GM12878 (cell line): ENCODE measurements at regions not wholly inside any gene's neighbourhood (a gene's known extent, or its start where the extent isn't known, plus 50 kb on each side); places are given as distances from the start of the nearest gene placed in this dataset.

ENCODE experiments used
- ATAC-seq: fragments of 200-7000 bp; cut with Tn5 transposase; 3 replicates; pipeline ENCODE4 v1.9.1; 2020; ENCODE audit warnings: mild to moderate bottlenecking, moderate library complexity
- BruUV-seq: library from RNA; stranded (reverse); fragments of 400-500 nt; replicated peaks from 2 replicates; lab custom pipeline; 2021; lab: Mats Ljungman, UMichigan
- CTCF ChIA-PET: fragments of 300-600 bp; sonication (Branson Sonifier 250); formaldehyde crosslinking; extraction: SDS; loops from one replicate; lab custom pipeline; 2021; ENCODE audit warnings: inconsistent platforms; lab: Yijun Ruan, JAX
- POLR2A ChIA-PET: fragments of 350-600 bp; formaldehyde crosslinking; extraction: SDS; loops from one replicate; lab custom pipeline; 2021; ENCODE audit warnings: inconsistent platforms; lab: Charles Lee
- RAD21 ChIA-PET: fragments of 300-600 bp; sonication (Branson Sonifier 250); formaldehyde crosslinking; loops from one replicate; lab custom pipeline; 2023; ENCODE audit warnings: antibody characterized with exemption; ENCODE audit not compliant: unreplicated experiment; lab: Charles Lee
- SMC1A ChIA-PET: fragments of 300-600 bp; sonication (Branson Sonifier 250); formaldehyde crosslinking; loops from one replicate; lab custom pipeline; 2023; ENCODE audit not compliant: unreplicated experiment, uncharacterized antibody; lab: Charles Lee
- DNase-seq: peaks from one replicate; pipeline ENCODE4 v3.0.0-alpha.2; 2011; ENCODE audit warnings: low read depth, low spot score
- FAIRE-seq: peaks from 3 replicates; lab custom pipeline; 2011; peaks lifted over from hg19 to GRCh38; lab: Jason Lieb, UNC
- H2AFZ ChIP-seq: 2 replicates; pipeline ENCODE4 v1.6.0; 2011; ENCODE audit warnings: low read depth, low read length, control low read depth; ENCODE audit not compliant: control insufficient read depth
- H3K27ac ChIP-seq: 2 replicates; pipeline ENCODE4 v1.5.1; 2011; ENCODE audit warnings: control low read depth; ENCODE audit not compliant: control insufficient read depth, insufficient read depth
- H3K27me3 ChIP-seq, 2 experiments: replicated peaks in 1 of 2; 2 replicates each; pipeline versions ENCODE4 v1.6.0 to v1.6.1; 2011; ENCODE audit warnings: low read length in 1 of 2; ENCODE audit not compliant: control insufficient read depth in 2 of 2, insufficient read depth in 2 of 2
- H3K36me3 ChIP-seq, 2 experiments: 2 replicates each; pipeline ENCODE4 v1.5.1; 2011; ENCODE audit warnings: low read length in 1 of 2; ENCODE audit not compliant: control insufficient read depth in 2 of 2, insufficient read depth in 2 of 2
- H3K4me1 ChIP-seq: 2 replicates; pipeline ENCODE4 v1.6.1; 2011; ENCODE audit warnings: mild to moderate bottlenecking, low read length, moderate library complexity, mixed read lengths; ENCODE audit not compliant: control insufficient read depth, insufficient read depth
- H3K4me2 ChIP-seq: 2 replicates; pipeline ENCODE4 v1.6.0; 2011; ENCODE audit warnings: control low read depth; ENCODE audit not compliant: control insufficient read depth, insufficient read depth
- H3K4me3 ChIP-seq: fragments of 200-600 bp; sonication (generic); 2 replicates; pipeline ENCODE4 v1.5.1; 2016
- H3K79me2 ChIP-seq: 2 replicates; pipeline ENCODE4 v1.6.0; 2011; ENCODE audit warnings: low read length; ENCODE audit not compliant: control insufficient read depth, insufficient read depth
- H3K9ac ChIP-seq: 2 replicates; pipeline ENCODE4 v1.8.0; 2011; ENCODE audit warnings: low read length, control low read depth, mixed read lengths; ENCODE audit not compliant: control insufficient read depth, insufficient read depth
- H3K9me3 ChIP-seq: replicated peaks from 3 replicates; pipeline ENCODE4 v1.5.1; 2011; ENCODE audit warnings: mild to moderate bottlenecking, low read length; ENCODE audit not compliant: control insufficient read depth, insufficient read depth
- H4K20me1 ChIP-seq: 2 replicates; pipeline ENCODE4 v1.6.0; 2011; ENCODE audit not compliant: control insufficient read depth, insufficient read depth
- ATF7 ChIP-seq: fragments of 450-650 bp; IDR thresholded peaks from 2 replicates; pipeline ENCODE4 v1.6.1; 2016; ENCODE audit warnings: low read depth, mild to moderate bottlenecking
- BHLHE40 ChIP-seq, 2 experiments: fragments of 450-650 bp in 1 of 2; IDR thresholded peaks; 2 replicates each; pipeline ENCODE4 v1.6.1; 2011 to 2017; ENCODE audit warnings: low read depth in 2 of 2, borderline replicate concordance in 1 of 2, improper control_type of control experiment in 1 of 2, low read length in 1 of 2, mild to moderate bottlenecking in 1 of 2
- BRCA1 ChIP-seq: IDR thresholded peaks from 2 replicates; pipeline ENCODE4 v1.6.1; 2011; ENCODE audit warnings: low read depth, low read length, improper control_type of control experiment
- EED ChIP-seq: sonication (generic); IDR thresholded peaks from 2 replicates; pipeline ENCODE4 v1.6.1; 2016; ENCODE audit warnings: antibody characterized with exemption, low read depth
- FOXK2 ChIP-seq: fragments of 450-650 bp; IDR thresholded peaks from 2 replicates; pipeline ENCODE4 v1.6.1; 2017; ENCODE audit warnings: mild to moderate bottlenecking, moderate library complexity
- FOXM1 ChIP-seq: IDR thresholded peaks from 2 replicates; pipeline ENCODE4 v1.6.1; 2012; ENCODE audit warnings: low read depth, mild to moderate bottlenecking, inconsistent platforms, low read length, moderate library complexity
- HCFC1 ChIP-seq: fragments of 150-350 bp; IDR thresholded peaks from 2 replicates; pipeline ENCODE4 v1.6.1; 2014; ENCODE audit warnings: low read length
- KAT2A ChIP-seq: conservative IDR thresholded peaks from 2 replicates; pipeline ENCODE4 v1.6.1; 2011; ENCODE audit warnings: low read depth, low read length; ENCODE audit not compliant: control insufficient read depth
- KLF5 ChIP-seq: fragments of 450-650 bp; IDR thresholded peaks from 2 replicates; pipeline ENCODE4 v1.6.1; 2014; ENCODE audit warnings: mild to moderate bottlenecking; ENCODE audit not compliant: partially characterized antibody
- RB1 ChIP-seq: fragments of 450-650 bp; formaldehyde crosslinking; IDR thresholded peaks from 2 replicates; pipeline ENCODE4 v1.6.1; 2017; ENCODE audit warnings: mild to moderate bottlenecking, borderline replicate concordance
- SRF ChIP-seq, 2 experiments: IDR thresholded peaks; 2 replicates each; pipeline ENCODE4 v1.6.1; 2011; ENCODE audit warnings: low read depth in 2 of 2, low read length in 2 of 2, mild to moderate bottlenecking in 1 of 2, moderate library complexity in 1 of 2
- YY1 ChIP-seq: IDR thresholded peaks from 2 replicates; pipeline ENCODE4 v1.6.1; 2011; ENCODE audit warnings: low read depth, mild to moderate bottlenecking, low read length
- WGBS: methylation state at CpG from one replicate; pipeline ENCODE4 v1.1.6; 2016; ENCODE audit warnings: low lambda C conversion rate; ENCODE audit not compliant: insufficient replicate concordance, insufficient coverage; ENCODE audit errors: missing lambda C conversion rate; 5-methylcytosine and 5-hydroxymethylcytosine counted together
- in situ Hi-C: fragments of 300-500 bp; cut with MboI; formaldehyde crosslinking; loops from 9 replicates; pipeline ENCODE4 v1.14.3; 2018; ENCODE audit warnings: mixed read lengths
- intact Hi-C: fragments of 100-400 bp; cut with micrococcal nuclease; formaldehyde crosslinking; loops from one replicate; pipeline ENCODE4 v1.14.2; 2022; ENCODE audit not compliant: unreplicated experiment
- TF ChIP-seq, protein P1 (sequence below): fragments of 150-350 bp; IDR thresholded peaks from 2 replicates; pipeline ENCODE4 v1.6.1; 2016; ENCODE audit warnings: low read depth, low read length
- TF ChIP-seq, protein P2 (sequence below): fragments of 450-650 bp; IDR thresholded peaks from 2 replicates; pipeline ENCODE4 v1.6.1; 2016; ENCODE audit warnings: mild to moderate bottlenecking
- TF ChIP-seq, protein P3 (sequence below): IDR thresholded peaks from 2 replicates; pipeline ENCODE4 v1.6.1; 2011; ENCODE audit warnings: low read depth, mild to moderate bottlenecking, low read length, moderate library complexity, borderline replicate concordance; ENCODE audit errors: extremely low read depth

DNA sequence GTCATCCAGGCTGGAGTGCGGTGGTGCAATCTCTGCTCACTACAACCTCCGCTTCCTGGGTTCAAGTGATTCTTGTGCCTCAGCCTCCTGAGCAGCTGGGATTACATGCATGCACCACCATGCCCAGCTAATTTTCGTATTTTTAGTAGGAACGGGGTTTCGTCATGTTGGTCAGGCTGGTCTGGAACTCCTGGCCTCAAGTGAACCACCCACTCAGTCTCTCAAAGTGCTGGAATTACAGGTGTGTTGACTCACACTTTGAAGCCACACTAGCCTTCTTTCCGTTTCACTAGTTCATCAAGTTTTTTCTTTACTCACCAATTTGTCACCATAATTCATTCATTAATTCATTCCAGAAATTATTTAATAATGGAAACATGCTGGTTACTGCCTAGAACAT is 298.4 kb upstream of the MTNR1B start (continued):
- TF ChIP-seq SRF (IDR thresholded peaks at IDR 0.05; ENCODE audit: low read depth in 2 of 2, low read length in 2 of 2) (no peak), HCFC1 (no peak), KAT2A (no peak), ATF7 (no peak)
- TF ChIP-seq, protein P1, sequence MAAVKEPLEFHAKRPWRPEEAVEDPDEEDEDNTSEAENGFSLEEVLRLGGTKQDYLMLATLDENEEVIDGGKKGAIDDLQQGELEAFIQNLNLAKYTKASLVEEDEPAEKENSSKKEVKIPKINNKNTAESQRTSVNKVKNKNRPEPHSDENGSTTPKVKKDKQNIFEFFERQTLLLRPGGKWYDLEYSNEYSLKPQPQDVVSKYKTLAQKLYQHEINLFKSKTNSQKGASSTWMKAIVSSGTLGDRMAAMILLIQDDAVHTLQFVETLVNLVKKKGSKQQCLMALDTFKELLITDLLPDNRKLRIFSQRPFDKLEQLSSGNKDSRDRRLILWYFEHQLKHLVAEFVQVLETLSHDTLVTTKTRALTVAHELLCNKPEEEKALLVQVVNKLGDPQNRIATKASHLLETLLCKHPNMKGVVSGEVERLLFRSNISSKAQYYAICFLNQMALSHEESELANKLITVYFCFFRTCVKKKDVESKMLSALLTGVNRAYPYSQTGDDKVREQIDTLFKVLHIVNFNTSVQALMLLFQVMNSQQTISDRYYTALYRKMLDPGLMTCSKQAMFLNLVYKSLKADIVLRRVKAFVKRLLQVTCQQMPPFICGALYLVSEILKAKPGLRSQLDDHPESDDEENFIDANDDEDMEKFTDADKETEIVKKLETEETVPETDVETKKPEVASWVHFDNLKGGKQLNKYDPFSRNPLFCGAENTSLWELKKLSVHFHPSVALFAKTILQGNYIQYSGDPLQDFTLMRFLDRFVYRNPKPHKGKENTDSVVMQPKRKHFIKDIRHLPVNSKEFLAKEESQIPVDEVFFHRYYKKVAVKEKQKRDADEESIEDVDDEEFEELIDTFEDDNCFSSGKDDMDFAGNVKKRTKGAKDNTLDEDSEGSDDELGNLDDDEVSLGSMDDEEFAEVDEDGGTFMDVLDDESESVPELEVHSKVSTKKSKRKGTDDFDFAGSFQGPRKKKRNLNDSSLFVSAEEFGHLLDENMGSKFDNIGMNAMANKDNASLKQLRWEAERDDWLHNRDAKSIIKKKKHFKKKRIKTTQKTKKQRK: no peak

DNA sequence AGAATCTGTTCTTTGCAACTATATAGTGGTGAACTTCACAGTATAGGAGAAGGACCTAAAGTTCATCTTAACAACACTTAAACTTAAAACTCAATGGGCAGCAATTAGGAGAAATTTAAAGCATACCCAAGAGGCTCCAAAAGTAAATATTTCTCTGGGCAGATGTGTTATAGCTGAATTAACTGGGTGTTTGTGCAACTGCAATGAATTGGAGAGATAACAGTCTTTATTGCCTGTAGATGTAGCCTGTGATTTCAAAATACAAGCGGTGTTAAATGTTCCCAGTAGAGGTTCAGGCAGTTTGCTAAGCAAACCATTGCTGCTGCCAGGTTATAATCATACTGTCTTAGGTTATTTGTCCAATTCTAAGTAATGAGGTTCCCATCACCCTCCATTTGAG is 294.1 kb upstream of the MTNR1B start:
- TF ChIP-seq, protein P2, sequence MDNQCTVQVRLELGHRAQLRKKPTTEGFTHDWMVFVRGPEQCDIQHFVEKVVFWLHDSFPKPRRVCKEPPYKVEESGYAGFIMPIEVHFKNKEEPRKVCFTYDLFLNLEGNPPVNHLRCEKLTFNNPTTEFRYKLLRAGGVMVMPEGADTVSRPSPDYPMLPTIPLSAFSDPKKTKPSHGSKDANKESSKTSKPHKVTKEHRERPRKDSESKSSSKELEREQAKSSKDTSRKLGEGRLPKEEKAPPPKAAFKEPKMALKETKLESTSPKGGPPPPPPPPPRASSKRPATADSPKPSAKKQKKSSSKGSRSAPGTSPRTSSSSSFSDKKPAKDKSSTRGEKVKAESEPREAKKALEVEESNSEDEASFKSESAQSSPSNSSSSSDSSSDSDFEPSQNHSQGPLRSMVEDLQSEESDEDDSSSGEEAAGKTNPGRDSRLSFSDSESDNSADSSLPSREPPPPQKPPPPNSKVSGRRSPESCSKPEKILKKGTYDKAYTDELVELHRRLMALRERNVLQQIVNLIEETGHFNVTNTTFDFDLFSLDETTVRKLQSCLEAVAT: no peak
- no peak for TF ChIP-seq KLF5
- TF ChIP-seq BHLHE40 (IDR thresholded peaks at IDR 0.05; ENCODE audit: borderline replicate concordance in 1 of 2, low read depth in 2 of 2, low read length in 1 of 2): no peak
- TF ChIP-seq YY1: no peak
- no peak for TF ChIP-seq FOXK2
- no peak for TF ChIP-seq BRCA1
- TF ChIP-seq EED: no peak
- no peak for TF ChIP-seq FOXM1
- TF ChIP-seq RB1: no peak
- TF ChIP-seq, protein P3, sequence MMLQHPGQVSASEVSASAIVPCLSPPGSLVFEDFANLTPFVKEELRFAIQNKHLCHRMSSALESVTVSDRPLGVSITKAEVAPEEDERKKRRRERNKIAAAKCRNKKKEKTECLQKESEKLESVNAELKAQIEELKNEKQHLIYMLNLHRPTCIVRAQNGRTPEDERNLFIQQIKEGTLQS: no peak
- in situ Hi-C loops (no loop called here), intact Hi-C loops (no loop called here)
- BruUV-seq: no TSS peak
- Histone ChIP-seq H3K4me2 (no peak overlapping the region), H3K9me3 (no peaks in the 10 kb centered on the region), H3K4me3 (no peak overlapping the region), H3K79me2 (no peaks in the 10 kb centered on the region), H3K27me3 (no peaks in the 10 kb centered on the region), H3K36me3 (no peaks in the 10 kb centered on the region), H2AFZ (no peak overlapping the region), H3K9ac (no peak overlapping the region), H3K27ac (no peak overlapping the region), H4K20me1 (no peaks in the 10 kb centered on the region), H3K4me1 (no peaks in the 10 kb centered on the region)
- ChIA-PET CTCF (no interaction called here), SMC1A (no interaction called here), POLR2A (interaction anchor here (0.6 kb wide), 1 partner anchor 9 kb away, joined by 3 read pairs; no protein-coding TSS in a partner anchor), RAD21 (no interaction called here)
- ATAC-seq (no peak), DNase-seq (no peak), FAIRE-seq (no peak)
- WGBS: 32% methylated on average over 1 of the region's 1 CpG
